Naive thymus-derived CD8-positive, alpha-beta T cell (primary cell): ENCODE measurements at regions not wholly inside any gene's neighbourhood (a gene's known extent, or its start where the extent isn't known, plus 50 kb on each side); places are given as distances from the start of the nearest gene placed in this dataset.
"Not testable (repeated sequence)": the region's sequence is repeated elsewhere in the genome, so short reads cannot be mapped to it uniquely, and the experiment has no call there.

Experiments used
- ATAC-seq, 2 donors: fragments of 150-1000 bp; cut with Tn5 transposase in 1 of 2; sonication (Bioruptor Pico), chemical (Tn5 transposase) in 1 of 2; 1 replicate in 1 of 2; 2 replicates in 1 of 2; pipeline ENCODE4 v1.10.0; 2021; ENCODE audit warnings: mild to moderate bottlenecking in 2 of 2, moderate library complexity in 2 of 2
- POLR2A ChIA-PET: fragments of 350-600 bp; sonication (Branson Sonifier 250); formaldehyde crosslinking; loops from one replicate; lab custom pipeline; 2021; ENCODE audit warnings: antibody characterized with exemption; lab: Charles Lee
- DNase-seq, 10 donors: peaks; one replicate each; pipeline versions ENCODE4 v3.0.0 to v3.0.0-alpha.2; 2020 to 2022
- H3K27ac Mint-ChIP-seq, 10 donors: one replicate each; pipeline ENCODE4 v1.8.0; 2020 to 2022; ENCODE audit warnings: mild to moderate bottlenecking in 10 of 10, mixed read lengths in 10 of 10, moderate library complexity in 4 of 10, inconsistent platforms in 1 of 10
- H3K27me3 Mint-ChIP-seq, 5 donors: one replicate each; pipeline ENCODE4 v1.8.0; 2021 to 2022; ENCODE audit warnings: mixed read lengths in 5 of 5
- H3K36me3 Mint-ChIP-seq, 3 donors: one replicate each; pipeline ENCODE4 v1.8.0; 2020 to 2022; ENCODE audit warnings: mixed read lengths in 3 of 3, mild to moderate bottlenecking in 2 of 3, inconsistent platforms in 1 of 3
- H3K4me1 Mint-ChIP-seq, 4 donors: one replicate each; pipeline ENCODE4 v1.8.0; 2021 to 2022; ENCODE audit warnings: mixed read lengths in 4 of 4
- H3K4me3 Mint-ChIP-seq, 10 donors: one replicate each; pipeline ENCODE4 v1.8.0; 2020 to 2022; ENCODE audit warnings: mild to moderate bottlenecking in 10 of 10, mixed read lengths in 10 of 10, moderate library complexity in 6 of 10, inconsistent platforms in 1 of 10
- H3K9me3 Mint-ChIP-seq, 9 donors: one replicate each; pipeline ENCODE4 v1.8.0; 2020 to 2022; ENCODE audit warnings: mixed read lengths in 9 of 9, mild to moderate bottlenecking in 3 of 9, inconsistent platforms in 1 of 9, moderate library complexity in 1 of 9

- H3K4me1 Mint-ChIP-seq, result no peaks in the 10 kb centered on the region
- no peak for ATAC-seq
- no peak for DNase-seq
- H3K9me3 Mint-ChIP-seq, result peaks cover 0 to 24% (median 8%) of the 10 kb centered on the region in 9 donors
- peaks cover 0 to 4% (median 0%) of the 10 kb centered on the region in 3 donors for H3K36me3 Mint-ChIP-seq
- POLR2A ChIA-PET, result no interaction called here
- H3K27ac Mint-ChIP-seq, result no peak overlapping the region
- no peak overlapping the region for H3K4me3 Mint-ChIP-seq
- H3K27me3 Mint-ChIP-seq, result no peaks in the 10 kb centered on the region
These were observed 1293.9 kb downstream of the JRKL start for GRCh38 chr11:97683733-97684132.

GRCh38 chr11:97684486-97685439 lies 1295.0 kb downstream of the JRKL start:
- no peak overlapping the region for H3K27ac Mint-ChIP-seq
- DNase-seq, result no peak
- POLR2A ChIA-PET, result no interaction called here
- H3K4me1 Mint-ChIP-seq, result no peaks in the 10 kb centered on the region
- H3K27me3 Mint-ChIP-seq, result no peaks in the 10 kb centered on the region
- no peak for ATAC-seq
- peaks cover 0 to 4% (median 0%) of the 10 kb centered on the region in 3 donors for H3K36me3 Mint-ChIP-seq
- H3K9me3 Mint-ChIP-seq, result peaks cover 0 to 19% (median 9%) of the 10 kb centered on the region in 9 donors
- no peak overlapping the region for H3K4me3 Mint-ChIP-seq

GRCh38 chr11:97685695-97686094 lies 1295.9 kb downstream of the JRKL start:
- peaks cover 0 to 22% (median 8%) of the 10 kb centered on the region in 9 donors for H3K9me3 Mint-ChIP-seq
- H3K4me1 Mint-ChIP-seq, result no peaks in the 10 kb centered on the region
- no peak for DNase-seq
- POLR2A ChIA-PET, result no interaction called here
- no peaks in the 10 kb centered on the region for H3K27me3 Mint-ChIP-seq
- ATAC-seq, result no peak
- H3K4me3 Mint-ChIP-seq, result no peak overlapping the region
- H3K36me3 Mint-ChIP-seq, result peaks cover 0 to 4% (median 0%) of the 10 kb centered on the region in 3 donors
- no peak overlapping the region for H3K27ac Mint-ChIP-seq

- Mint-ChIP-seq H3K9me3 (peaks cover 0 to 19% (median 8%) of the 10 kb centered on the region in 9 donors), H3K4me3 (no peak overlapping the region), H3K4me1 (no peaks in the 10 kb centered on the region), H3K36me3 (peaks cover 0 to 4% (median 0%) of the 10 kb centered on the region in 3 donors), H3K27ac (no peak overlapping the region), H3K27me3 (no peaks in the 10 kb centered on the region)
- ATAC-seq (no peak), DNase-seq (no peak)
- POLR2A ChIA-PET, result no interaction called here
These were observed 1297.3 kb downstream of the JRKL start for GRCh38 chr11:97687111-97687510.

- no peak overlapping the region for H3K4me3 Mint-ChIP-seq
- H3K36me3 Mint-ChIP-seq, result no peaks in the 10 kb centered on the region
- no peak overlapping the region for H3K27ac Mint-ChIP-seq
- DNase-seq (no peak), ATAC-seq (no peak)
- peaks cover 0 to 26% (median 10%) of the 10 kb centered on the region in 9 donors for H3K9me3 Mint-ChIP-seq
- H3K4me1 Mint-ChIP-seq, result no peaks in the 10 kb centered on the region
- POLR2A ChIA-PET, result no interaction called here
- no peaks in the 10 kb centered on the region for H3K27me3 Mint-ChIP-seq
These were observed 1301.2 kb downstream of the JRKL start for GRCh38 chr11:97691061-97691460.

- Mint-ChIP-seq H3K27me3 (no peaks in the 10 kb centered on the region), H3K9me3 (peaks cover 0 to 12% (median 4%) of the 10 kb centered on the region in 9 donors), H3K4me1 (no peaks in the 10 kb centered on the region), H3K36me3 (no peaks in the 10 kb centered on the region), H3K4me3 (no peak overlapping the region), H3K27ac (no peak overlapping the region)
- no peak for ATAC-seq
- no peak for DNase-seq
- POLR2A ChIA-PET, result no interaction called here
These were observed 1313.1 kb downstream of the JRKL start for GRCh38 chr11:97702951-97703350.

- Mint-ChIP-seq H3K4me3 (no peak overlapping the region), H3K9me3 (peaks cover 0 to 11% (median 5%) of the 10 kb centered on the region in 9 donors), H3K4me1 (no peaks in the 10 kb centered on the region), H3K36me3 (no peaks in the 10 kb centered on the region), H3K27me3 (no peaks in the 10 kb centered on the region), H3K27ac (no peak overlapping the region)
- no peak for ATAC-seq
- POLR2A ChIA-PET, result no interaction called here
- DNase-seq, result no peak
These were observed 1314.0 kb downstream of the JRKL start for GRCh38 chr11:97703851-97704250.

GRCh38 chr11:97705441-97705840 lies 1315.3 kb upstream of the CNTN5 start:
- POLR2A ChIA-PET, H3K4me3 Mint-ChIP-seq, H3K36me3 Mint-ChIP-seq, DNase-seq, H3K27me3 Mint-ChIP-seq, H3K27ac Mint-ChIP-seq, ATAC-seq, H3K4me1 Mint-ChIP-seq: not testable (repeated sequence)
- peaks cover 0 to 17% (median 6%) of the 10 kb centered on the region in 9 donors for H3K9me3 Mint-ChIP-seq

GRCh38 chr11:97717922-97718321 lies 1302.8 kb upstream of the CNTN5 start:
- POLR2A ChIA-PET, result no interaction called here
- H3K27me3 Mint-ChIP-seq, result no peaks in the 10 kb centered on the region
- DNase-seq (peak in 1 of 10 donors; percentile 59), ATAC-seq (no peak)
- H3K36me3 Mint-ChIP-seq, result no peaks in the 10 kb centered on the region
- H3K27ac Mint-ChIP-seq, result no peak overlapping the region
- H3K4me1 Mint-ChIP-seq, result no peaks in the 10 kb centered on the region
- no peak overlapping the region for H3K4me3 Mint-ChIP-seq
- peaks cover 0 to 15% (median 3%) of the 10 kb centered on the region in 9 donors for H3K9me3 Mint-ChIP-seq

GRCh38 chr11:97722065-97722464 lies 1298.7 kb upstream of the CNTN5 start:
- ATAC-seq (no peak), DNase-seq (no peak)
- Mint-ChIP-seq H3K27ac (no peak overlapping the region), H3K4me1 (no peaks in the 10 kb centered on the region), H3K9me3 (peaks cover 0 to 18% (median 8%) of the 10 kb centered on the region in 9 donors), H3K4me3 (no peak overlapping the region), H3K27me3 (no peaks in the 10 kb centered on the region), H3K36me3 (no peaks in the 10 kb centered on the region)
- POLR2A ChIA-PET, result no interaction called here

- no peaks in the 10 kb centered on the region for H3K27me3 Mint-ChIP-seq
- H3K36me3 Mint-ChIP-seq, result no peaks in the 10 kb centered on the region
- H3K27ac Mint-ChIP-seq, result no peak overlapping the region
- no peaks in the 10 kb centered on the region for H3K4me1 Mint-ChIP-seq
- no peak overlapping the region for H3K4me3 Mint-ChIP-seq
- DNase-seq (no peak), ATAC-seq (no peak)
- peaks cover 0 to 18% (median 8%) of the 10 kb centered on the region in 9 donors for H3K9me3 Mint-ChIP-seq
- POLR2A ChIA-PET, result no interaction called here
These were observed 1298.0 kb upstream of the CNTN5 start for GRCh38 chr11:97722721-97723120.

- POLR2A ChIA-PET, result no interaction called here
- no peaks in the 10 kb centered on the region for H3K27me3 Mint-ChIP-seq
- peaks cover 4 to 45% (median 16%) of the 10 kb centered on the region in 9 donors for H3K9me3 Mint-ChIP-seq
- DNase-seq, result no peak
- H3K4me3 Mint-ChIP-seq, result no peak overlapping the region
- no peak for ATAC-seq
- H3K4me1 Mint-ChIP-seq, result no peaks in the 10 kb centered on the region
- H3K36me3 Mint-ChIP-seq, result no peaks in the 10 kb centered on the region
- H3K27ac Mint-ChIP-seq, result no peak overlapping the region
These were observed 1291.0 kb upstream of the CNTN5 start for GRCh38 chr11:97729546-97730272.

GRCh38 chr11:97732011-97732632 lies 1288.6 kb upstream of the CNTN5 start:
- POLR2A ChIA-PET, result no interaction called here
- Mint-ChIP-seq H3K27ac (no peak overlapping the region), H3K4me3 (no peak overlapping the region), H3K27me3 (no peaks in the 10 kb centered on the region), H3K9me3 (peaks cover 2 to 38% (median 21%) of the 10 kb centered on the region in 9 donors), H3K36me3 (no peaks in the 10 kb centered on the region), H3K4me1 (no peaks in the 10 kb centered on the region)
- DNase-seq, result no peak
- no peak for ATAC-seq
